Left lung (tissue), 4 donors: ENCODE measurements at regions not wholly inside any gene's neighbourhood (a gene's known extent, or its start where the extent isn't known, plus 50 kb on each side); places are given as distances from the start of the nearest gene placed in this dataset.

Experiments
- ATAC-seq: fragments of 200-7000 bp; cut with Tn5 transposase; one replicate; pipeline ENCODE4 v1.9.1; 2020; ENCODE audit warnings: moderate library complexity
- DNase-seq, 4 donors: peaks; one replicate each; pipeline ENCODE4 v3.0.0-alpha.2; 2013 to 2020
- H3K27ac ChIP-seq, 2 donors: fragments of 200-600 bp; sonication (generic) in 1 of 2; one replicate each; pipeline versions ENCODE4 v1.5.0 to v1.8.0; 2020 to 2021
- H3K27me3 ChIP-seq, 2 donors: fragments of 200-600 bp; sonication (generic) in 1 of 2; one replicate each; pipeline versions ENCODE4 v1.5.0 to v1.8.0; 2020 to 2021
- H3K36me3 ChIP-seq, 2 donors: fragments of 200-600 bp; sonication (generic) in 1 of 2; one replicate each; pipeline versions ENCODE4 v1.5.0 to v1.8.0; 2020 to 2021
- H3K4me1 ChIP-seq, 2 donors: fragments of 200-600 bp; one replicate each; pipeline ENCODE4 v1.8.0; 2021
- H3K4me3 ChIP-seq, 2 donors: fragments of 200-600 bp; sonication (generic) in 1 of 2; one replicate each; pipeline versions ENCODE4 v1.5.0 to v1.8.0; 2020 to 2021; ENCODE audit warnings: mild to moderate bottlenecking in 1 of 2
- H3K9me3 ChIP-seq, 2 donors: fragments of 200-600 bp; sonication (generic) in 1 of 2; one replicate each; pipeline versions ENCODE4 v1.5.0 to v1.8.0; 2020 to 2021
- intact Hi-C, 2 donors: fragments of 100-400 bp; cut with DNase I; formaldehyde crosslinking; loops; one replicate each; pipeline versions ENCODE4 v1.11.2 to v1.14.2; 2022
- TF ChIP-seq, protein P1 (sequence below), 2 donors: fragments of 200-600 bp; sonication (generic) in 1 of 2; IDR thresholded peaks; one replicate each; pipeline versions ENCODE4 v1.5.0 to v1.8.0; 2021; ENCODE audit warnings: antibody characterized with exemption in 2 of 2
- donor health status: DM: no; HTN: yes; CAD: no.
- donor health status: DM: no; HTN: no; CAD: no.

DNA sequence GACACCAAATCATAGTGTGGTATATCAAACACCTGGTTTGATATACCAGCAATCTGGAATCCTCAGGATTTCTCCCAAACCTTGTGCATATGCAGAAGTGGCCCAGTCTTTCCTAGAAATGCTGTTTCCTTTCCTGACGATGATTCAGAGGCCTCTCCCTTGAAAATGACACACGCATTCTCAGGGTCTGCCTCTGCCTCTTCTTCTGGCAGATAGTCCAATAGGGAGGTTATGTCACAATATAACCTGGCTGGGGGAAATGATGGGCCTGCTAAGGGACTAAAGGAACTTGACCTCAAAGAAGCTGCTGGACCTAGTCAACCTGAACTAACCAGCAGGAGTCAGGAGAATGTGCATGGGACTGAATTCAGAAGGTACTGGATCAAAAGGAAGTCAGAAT lies 435.2 kb downstream of the IDS start:
- Histone ChIP-seq H3K4me1 (no peaks in the 10 kb centered on the region), H3K27me3 (no peaks in the 10 kb centered on the region), H3K9me3 (no peaks in the 10 kb centered on the region), H3K36me3 (no peaks in the 10 kb centered on the region), H3K4me3 (no peak overlapping the region), H3K27ac (no peak overlapping the region)
- no peak for DNase-seq
- no peak for ATAC-seq
- TF ChIP-seq, protein P1, sequence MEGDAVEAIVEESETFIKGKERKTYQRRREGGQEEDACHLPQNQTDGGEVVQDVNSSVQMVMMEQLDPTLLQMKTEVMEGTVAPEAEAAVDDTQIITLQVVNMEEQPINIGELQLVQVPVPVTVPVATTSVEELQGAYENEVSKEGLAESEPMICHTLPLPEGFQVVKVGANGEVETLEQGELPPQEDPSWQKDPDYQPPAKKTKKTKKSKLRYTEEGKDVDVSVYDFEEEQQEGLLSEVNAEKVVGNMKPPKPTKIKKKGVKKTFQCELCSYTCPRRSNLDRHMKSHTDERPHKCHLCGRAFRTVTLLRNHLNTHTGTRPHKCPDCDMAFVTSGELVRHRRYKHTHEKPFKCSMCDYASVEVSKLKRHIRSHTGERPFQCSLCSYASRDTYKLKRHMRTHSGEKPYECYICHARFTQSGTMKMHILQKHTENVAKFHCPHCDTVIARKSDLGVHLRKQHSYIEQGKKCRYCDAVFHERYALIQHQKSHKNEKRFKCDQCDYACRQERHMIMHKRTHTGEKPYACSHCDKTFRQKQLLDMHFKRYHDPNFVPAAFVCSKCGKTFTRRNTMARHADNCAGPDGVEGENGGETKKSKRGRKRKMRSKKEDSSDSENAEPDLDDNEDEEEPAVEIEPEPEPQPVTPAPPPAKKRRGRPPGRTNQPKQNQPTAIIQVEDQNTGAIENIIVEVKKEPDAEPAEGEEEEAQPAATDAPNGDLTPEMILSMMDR (IDR thresholded peaks at IDR 0.05), result no peak
- intact Hi-C loops, result no loop called here

DNA sequence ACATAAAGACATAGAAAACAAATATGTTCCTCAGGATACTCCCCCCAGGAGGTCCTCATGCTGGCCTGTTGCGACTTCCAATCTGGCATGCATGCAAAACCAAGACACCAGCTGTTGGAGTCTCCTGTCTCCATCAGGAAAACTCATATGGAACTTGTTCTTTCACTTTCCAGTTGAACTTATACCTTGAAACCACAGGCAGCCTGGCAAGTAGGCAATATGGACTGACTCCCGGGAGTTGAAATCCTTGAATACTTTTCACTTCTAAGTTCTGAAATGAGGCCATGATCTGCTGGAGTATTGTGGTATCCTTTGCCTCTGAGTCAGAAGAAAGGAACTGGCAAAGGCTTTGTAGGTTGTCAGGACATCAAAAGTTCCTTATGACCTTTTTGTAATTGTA lies 444.2 kb downstream of the IDS start:
- H3K4me1 ChIP-seq, result no peaks in the 10 kb centered on the region
- ATAC-seq (no peak), DNase-seq (no peak)
- no peaks in the 10 kb centered on the region for H3K27me3 ChIP-seq
- TF ChIP-seq, protein P1 (IDR thresholded peaks at IDR 0.05), result no peak
- intact Hi-C loops, result no loop called here
- H3K9me3 ChIP-seq, result no peaks in the 10 kb centered on the region
- no peak overlapping the region for H3K4me3 ChIP-seq
- H3K27ac ChIP-seq, result no peak overlapping the region
- no peaks in the 10 kb centered on the region for H3K36me3 ChIP-seq
